ENCODE measurements at regions not wholly inside any gene's neighbourhood (a gene's known extent, or its start where the extent isn't known, plus 50 kb on each side); places are given as distances from the start of the nearest gene placed in this dataset.

- H2BK5ac ChIP-seq (ENCODE audit: low read depth, low read length, poor library complexity, severe bottlenecking) = no peak overlapping the region
- H3K79me1 ChIP-seq (ENCODE audit: low read depth in 1 of 2, low read length in 2 of 2) = no peaks in the 10 kb centered on the region
- no peak overlapping the region for H2BK120ac ChIP-seq (ENCODE audit: low read depth, low read length)
- H3K27me3 ChIP-seq (ENCODE audit: control insufficient read depth, insufficient read depth, low read length) = peaks cover 3% of the 10 kb centered on the region; the same call in 1 of the 2 replicates
- H2AFZ ChIP-seq (replicated peaks; ENCODE audit: low read length, poor library complexity) = no peak overlapping the region
- no peak overlapping the region for H3K56ac ChIP-seq (ENCODE audit: extremely low read depth, insufficient read depth, low read length)
- POLR2A ChIA-PET (ENCODE audit: unreplicated experiment) = no interaction called here
- H3K9me1 ChIP-seq (ENCODE audit: insufficient read depth, low read length) = no peaks in the 10 kb centered on the region
- H3K27ac ChIP-seq (ENCODE audit: insufficient read depth, low read length) = no peak overlapping the region
- CTCF ChIA-PET = interaction anchor here (0.8 to 1.7 kb wide), 2 partner anchors 11 to 112 kb away, joined by 3 to 11 read pairs; no protein-coding TSS in a partner anchor
- H2BK20ac ChIP-seq (ENCODE audit: low read depth, low read length) = no peak overlapping the region
- BruUV-seq (replicated peaks) = no TSS peak
- H4K91ac ChIP-seq (ENCODE audit: insufficient read depth, low read depth, low read length) = no peak overlapping the region
- no peak overlapping the region for H3K14ac ChIP-seq (replicated peaks; ENCODE audit: low read depth, low read length)
- dilution Hi-C loops (cut with HindIII; ENCODE audit: low sequenced_read_pairs, unreplicated experiment) (no loop called here), intact Hi-C loops (cut with micrococcal nuclease) (loop anchor here (1.0 to 5.0 kb wide), 2 partner anchors 112 to 239 kb away; no protein-coding TSS in a partner anchor), in situ Hi-C loops (cut with MboI; ENCODE audit: low sequenced_read_pairs) (loop anchor here (25.0 kb wide), 1 partner anchor 234 kb away; no protein-coding TSS in a partner anchor)
- no peak overlapping the region for H3K9ac ChIP-seq (ENCODE audit: low read depth, low read length)
- H4K20me1 ChIP-seq (ENCODE audit: insufficient read depth, low read length) = no peaks in the 10 kb centered on the region
- H2AK5ac ChIP-seq (ENCODE audit: low read depth, low read length) = no peak overlapping the region
- no peak overlapping the region for H2BK15ac ChIP-seq (ENCODE audit: low read depth, low read length)
- H3K4me3 ChIP-seq (ENCODE audit: insufficient read depth, low read depth, low read length) = no peak overlapping the region
- ATAC-seq (ENCODE audit: low read depth) = peak; percentile 30
- no peak overlapping the region for H3K23ac ChIP-seq (ENCODE audit: low read depth, low read length)
- H3K36me3 ChIP-seq (ENCODE audit: control insufficient read depth, insufficient read depth, low read length) = no peaks in the 10 kb centered on the region
- DNase-seq = no peak
- no peak overlapping the region for H3K18ac ChIP-seq (ENCODE audit: low read depth, low read length)
- no peak overlapping the region for H4K8ac ChIP-seq (ENCODE audit: low read depth in 2 of 2, low read length in 2 of 2)
- WGBS, 2 experiments (ENCODE audit: extremely low coverage in 2 of 2, insufficient read length in 1 of 2) = no CpG with 5 or more reads among the region's 4 CpGs
- no peaks in the 10 kb centered on the region for H3K4me1 ChIP-seq (ENCODE audit: control insufficient read depth, insufficient read depth, low read length)
- H4K5ac ChIP-seq (ENCODE audit: low read depth, low read length) = no peak overlapping the region
- TF ChIP-seq CTCF (conservative IDR thresholded peaks at IDR 0.05; ENCODE audit: low read depth, low read length) (no peak), BHLHE40 (IDR thresholded peaks at IDR 0.05; ENCODE audit: low read depth, low read length) (no peak), CEBPB (IDR thresholded peaks at IDR 0.05; ENCODE audit: low read depth, low read length) (no peak), SMC3 (IDR thresholded peaks at IDR 0.05; ENCODE audit: low read depth, low read length) (no peak), RCOR1 (IDR thresholded peaks at IDR 0.05; ENCODE audit: insufficient replicate concordance, low read length) (no peak), MXI1 (IDR thresholded peaks at IDR 0.05; ENCODE audit: borderline replicate concordance, low read depth, low read length) (no peak), RFX5 (IDR thresholded peaks at IDR 0.05; ENCODE audit: low read depth, low read length) (no peak), CHD1 (IDR thresholded peaks at IDR 0.05; ENCODE audit: low read depth, low read length) (no peak), NFE2L2 (IDR thresholded peaks at IDR 0.05; ENCODE audit: low read depth, low read length) (no peak), MAFK (IDR thresholded peaks at IDR 0.05; ENCODE audit: low read depth, low read length) (no peak), POLR2A (IDR thresholded peaks at IDR 0.05; ENCODE audit: low read depth, low read length) (no peak), RAD21 (IDR thresholded peaks at IDR 0.05; ENCODE audit: low read length) (no peak), MAZ (IDR thresholded peaks at IDR 0.05; ENCODE audit: borderline replicate concordance, low read depth, low read length) (no peak)
- TF ChIP-seq, protein P1, sequence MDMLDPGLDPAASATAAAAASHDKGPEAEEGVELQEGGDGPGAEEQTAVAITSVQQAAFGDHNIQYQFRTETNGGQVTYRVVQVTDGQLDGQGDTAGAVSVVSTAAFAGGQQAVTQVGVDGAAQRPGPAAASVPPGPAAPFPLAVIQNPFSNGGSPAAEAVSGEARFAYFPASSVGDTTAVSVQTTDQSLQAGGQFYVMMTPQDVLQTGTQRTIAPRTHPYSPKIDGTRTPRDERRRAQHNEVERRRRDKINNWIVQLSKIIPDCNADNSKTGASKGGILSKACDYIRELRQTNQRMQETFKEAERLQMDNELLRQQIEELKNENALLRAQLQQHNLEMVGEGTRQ (IDR thresholded peaks at IDR 0.05; ENCODE audit: low read depth, low read length) = no peak
- H3K4me2 ChIP-seq (ENCODE audit: low read depth, low read length) = no peak overlapping the region
- no peaks in the 10 kb centered on the region for H3K9me3 ChIP-seq (ENCODE audit: control insufficient read depth, insufficient read depth, low read length)
- H3K4ac ChIP-seq (ENCODE audit: low read depth, low read length) = no peak overlapping the region
- H2AK9ac ChIP-seq (replicated peaks; ENCODE audit: low read depth, low read length, poor library complexity) = no peak overlapping the region
Measured at GRCh38 chr3:167928381-167928780, 167.3 kb downstream of the GOLIM4 start.

Data from IMR-90 (cell line).